Glomerular visceral epithelial cell (primary cell): ENCODE measurements at regions not wholly inside any gene's neighbourhood (a gene's known extent, or its start where the extent isn't known, plus 50 kb on each side); places are given as distances from the start of the nearest gene placed in this dataset.

ENCODE experiments used
- DNase-seq: peaks from one replicate; pipeline ENCODE4 v3.0.0-alpha.2; 2016; ENCODE audit errors: extremely low spot score

- DNase-seq, result no peak
Measured at GRCh38 chr10:78899996-78900714, 168.6 kb upstream of the ZMIZ1 start.

- no peak for DNase-seq
Measured at GRCh38 chr10:78900715-78901430, 167.9 kb upstream of the ZMIZ1 start.

GRCh38 chr10:78901694-78902093, 167.1 kb upstream of the ZMIZ1 start:
- no peak for DNase-seq

GRCh38 chr10:78902815-78903214, 166.0 kb upstream of the ZMIZ1 start:
- no peak for DNase-seq

GRCh38 chr10:78903341-78903940, 165.3 kb upstream of the ZMIZ1 start:
- DNase-seq, result no peak

- no peak for DNase-seq
Measured at GRCh38 chr10:78904196-78904595, 164.6 kb upstream of the ZMIZ1 start.

GRCh38 chr10:78905015-78905956, 163.5 kb upstream of the ZMIZ1 start:
- DNase-seq, result no peak

- no peak for DNase-seq
Measured at GRCh38 chr10:78905957-78906308, 162.8 kb upstream of the ZMIZ1 start.

GRCh38 chr10:78906734-78907390, 161.9 kb upstream of the ZMIZ1 start:
- DNase-seq, result no peak

GRCh38 chr10:78907551-78908211, 161.1 kb upstream of the ZMIZ1 start:
- DNase-seq, result no peak

GRCh38 chr10:78909221-78909620, 159.5 kb upstream of the ZMIZ1 start:
- no peak for DNase-seq

GRCh38 chr10:78910021-78910420, 158.7 kb upstream of the ZMIZ1 start:
- DNase-seq, result no peak

GRCh38 chr10:78910476-78910875, 158.3 kb upstream of the ZMIZ1 start:
- DNase-seq, result no peak

- no peak for DNase-seq
Measured at GRCh38 chr10:78910886-78911285, 157.9 kb upstream of the ZMIZ1 start.

- no peak for DNase-seq
Measured at GRCh38 chr10:78911533-78912340, 157.0 kb upstream of the ZMIZ1 start.

- DNase-seq, result no peak
Measured at GRCh38 chr10:78912361-78913218, 156.2 kb upstream of the ZMIZ1 start.

GRCh38 chr10:78913219-78914059, 155.3 kb upstream of the ZMIZ1 start:
- no peak for DNase-seq

GRCh38 chr10:78914060-78914378, 154.7 kb upstream of the ZMIZ1 start:
- DNase-seq, result no peak
